ENCODE measurements at regions not wholly inside any gene's neighbourhood (a gene's known extent, or its start where the extent isn't known, plus 50 kb on each side); places are given as distances from the start of the nearest gene placed in this dataset.

- no peak for DNase-seq
Observed at GRCh38 chr3:71876135-71877105, 91.5 kb upstream of the PROK2 start.

DNA sequence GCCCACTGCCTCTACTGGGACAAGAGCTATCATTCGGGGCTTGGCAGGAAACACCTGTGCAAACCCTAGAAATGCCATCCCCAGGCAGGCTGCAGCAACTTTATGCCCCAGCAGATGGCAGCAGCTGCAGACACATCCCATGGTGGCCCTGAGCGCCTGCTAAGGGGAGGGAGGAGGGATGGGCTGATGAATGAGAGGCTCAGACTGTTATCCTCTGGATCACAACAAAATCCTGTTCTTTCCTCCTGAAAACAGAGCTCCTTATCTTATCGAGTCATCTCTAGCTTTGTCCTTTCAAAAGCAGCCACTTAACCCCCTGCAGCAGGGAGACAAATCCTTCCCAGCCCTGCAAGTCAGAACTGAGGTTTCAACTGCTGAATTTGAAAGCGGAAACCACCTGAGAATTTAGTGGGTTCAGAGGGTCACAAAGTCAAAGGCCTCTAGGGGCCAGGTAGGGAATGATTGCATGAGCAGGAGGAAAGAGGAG is 90.6 kb upstream of the PROK2 start:
- DNase-seq: peak; percentile 33

DNA sequence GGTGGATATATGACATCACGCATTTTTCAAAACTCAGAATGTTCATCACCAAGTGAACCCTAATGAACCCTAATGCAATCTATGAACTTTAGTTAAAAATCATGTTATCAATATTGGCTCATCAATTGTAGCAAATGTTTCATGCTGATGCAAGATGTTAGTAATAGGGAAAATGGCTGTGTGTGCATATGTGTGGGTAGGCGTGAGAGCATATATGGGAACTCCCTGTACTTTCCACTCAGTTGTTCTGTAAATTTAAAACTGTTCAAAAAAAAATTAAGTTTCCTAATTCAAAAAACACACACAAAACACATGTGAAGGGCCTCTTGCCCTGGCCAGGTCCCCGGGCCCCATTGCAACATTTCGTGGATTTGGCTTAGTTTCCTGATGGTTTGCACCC is 89.7 kb upstream of the PROK2 start:
- no peak for DNase-seq

- no peak for DNase-seq
Observed at GRCh38 chr3:71873093-71873611, 88.2 kb upstream of the PROK2 start.

- no peak for DNase-seq
Observed at GRCh38 chr3:71872256-71872655, 87.3 kb upstream of the PROK2 start.

- DNase-seq: no peak
Observed at GRCh38 chr3:71870966-71871512, 86.1 kb upstream of the PROK2 start.

- no peak for DNase-seq
Observed at GRCh38 chr3:71868876-71869275, 83.9 kb upstream of the PROK2 start.

DNA sequence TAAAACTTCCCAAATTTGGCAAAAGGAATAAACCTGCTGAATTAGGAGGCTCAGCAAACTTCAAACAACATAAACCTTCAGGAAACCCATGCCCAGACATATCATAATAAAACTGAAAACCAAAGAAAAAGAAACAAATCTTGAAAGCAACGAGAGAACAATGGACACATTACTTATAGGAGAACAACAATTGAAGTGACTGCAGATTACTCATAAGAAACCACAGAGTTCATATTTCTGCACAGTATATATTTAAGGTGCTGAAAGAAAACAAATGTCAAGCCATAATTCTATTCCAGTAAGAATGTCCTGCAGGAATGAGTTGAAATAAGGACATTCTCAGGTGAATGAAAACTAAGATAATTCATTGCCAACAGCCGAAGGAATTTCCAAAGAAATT is 80.8 kb upstream of the PROK2 start:
- no peak for DNase-seq

- DNase-seq: no peak
Observed at GRCh38 chr3:71863563-71864190, 78.7 kb upstream of the PROK2 start.

GRCh38 chr3:71862371-71863140 is 77.6 kb upstream of the PROK2 start:
- no peak for DNase-seq

GRCh38 chr3:71859123-71859519 is 74.2 kb upstream of the PROK2 start:
- no peak for DNase-seq

- DNase-seq: no peak
Observed at GRCh38 chr3:71858503-71859122, 73.7 kb upstream of the PROK2 start.

- no peak for DNase-seq
Observed at GRCh38 chr3:71857956-71858355, 73.0 kb upstream of the PROK2 start.

DNA sequence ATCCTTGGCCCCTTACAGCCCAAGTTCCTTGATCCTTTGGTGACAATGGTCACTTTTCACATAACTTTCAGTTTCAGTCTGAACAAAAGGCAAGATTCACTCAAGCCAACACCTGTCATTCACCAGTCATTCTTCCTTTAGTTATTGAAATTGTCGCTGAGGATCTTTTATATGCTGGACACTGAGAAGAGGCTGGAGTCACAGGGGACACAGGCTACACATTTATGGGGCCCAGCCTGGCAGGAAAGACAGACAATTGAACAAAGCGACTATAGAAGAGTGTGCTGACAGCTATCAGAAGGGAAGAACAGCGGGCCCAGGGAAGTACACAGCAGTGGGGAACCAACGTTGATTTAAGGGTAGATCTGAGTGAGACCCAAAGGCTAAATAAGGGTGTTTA is 69.8 kb upstream of the PROK2 start:
- DNase-seq: no peak

- no peak for DNase-seq
Observed at GRCh38 chr3:71854096-71854495, 69.1 kb upstream of the PROK2 start.

DNA sequence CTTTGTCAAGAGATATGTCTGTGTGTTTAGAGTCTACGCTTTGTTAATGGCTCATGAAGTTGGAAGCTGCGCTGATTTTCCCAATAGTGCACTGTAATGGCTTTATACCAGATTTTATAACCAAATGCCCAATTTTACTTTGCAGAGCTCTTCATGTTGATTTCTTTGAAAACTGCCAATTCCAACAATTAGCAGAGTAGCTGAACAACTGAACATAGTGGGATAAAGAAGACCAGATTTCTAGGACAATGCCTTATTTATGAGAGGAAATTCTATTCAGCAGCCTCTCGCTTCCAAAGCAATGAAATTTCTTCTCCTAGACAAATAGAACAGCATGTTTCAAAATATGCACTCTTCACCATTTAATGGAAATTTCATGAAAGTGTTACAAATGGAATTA is 66.9 kb upstream of the PROK2 start:
- no peak for DNase-seq

GRCh38 chr3:71850654-71851053 is 65.7 kb upstream of the PROK2 start:
- no peak for DNase-seq

DNA sequence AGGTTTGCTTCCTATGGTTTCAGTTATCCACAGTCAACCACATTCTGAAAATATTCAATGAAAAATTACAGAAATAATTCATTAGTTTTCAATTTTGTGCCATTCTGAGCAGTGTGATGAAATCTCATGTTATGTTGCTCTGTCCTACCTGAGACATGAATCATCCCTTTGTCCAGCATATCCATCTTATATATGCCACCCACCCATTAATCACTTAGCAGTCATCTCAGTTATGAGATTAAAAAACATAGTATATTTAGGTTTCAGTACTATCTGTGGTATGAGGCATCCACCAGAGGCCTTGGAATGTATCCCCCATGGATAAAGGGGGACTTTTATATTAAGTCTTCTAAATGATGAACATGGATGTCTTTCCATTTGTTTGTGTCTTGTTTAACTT is 64.7 kb upstream of the PROK2 start:
- DNase-seq: no peak

GRCh38 chr3:71847794-71848193 is 62.8 kb upstream of the PROK2 start:
- DNase-seq: no peak

- no peak for DNase-seq
Observed at GRCh38 chr3:71846185-71846584, 61.2 kb upstream of the PROK2 start.

DNA sequence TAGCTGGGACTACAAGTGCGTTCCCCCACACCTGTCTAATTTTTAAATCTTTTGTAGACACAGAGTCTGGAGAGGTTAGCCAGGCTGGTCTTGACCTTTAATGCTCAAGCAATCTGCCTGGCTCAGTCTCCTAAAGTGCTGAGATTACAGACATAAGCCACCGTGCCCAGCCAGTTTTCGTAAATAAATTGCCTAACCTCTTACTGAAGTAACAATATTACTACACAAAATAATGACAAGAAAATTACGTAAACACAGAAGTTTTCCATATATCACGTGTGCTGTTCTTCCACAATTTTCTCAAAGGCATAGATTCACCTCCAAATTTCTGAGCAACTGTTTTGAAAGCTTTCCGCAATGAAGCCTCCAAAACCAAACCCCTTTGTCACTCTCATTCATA is 58.1 kb upstream of the PROK2 start:
- DNase-seq: no peak

DNA sequence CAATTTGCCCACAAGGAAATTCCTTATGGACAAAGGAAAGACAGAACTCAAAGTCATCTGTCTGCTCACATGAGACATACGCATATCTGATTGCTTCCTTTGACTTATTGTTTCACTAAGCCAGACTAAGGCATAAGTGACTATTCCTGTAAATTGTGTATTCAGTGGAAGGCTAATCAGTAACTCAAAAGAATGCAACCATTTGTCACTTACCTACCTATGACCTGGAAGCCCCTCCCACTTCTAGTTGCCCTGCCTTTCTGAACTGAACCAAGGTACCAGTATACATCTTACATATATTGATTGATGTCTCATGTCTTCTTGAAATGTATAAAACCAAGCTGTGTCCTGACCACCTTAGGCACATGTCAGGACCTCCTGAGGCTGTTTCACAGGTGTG is 53.5 kb upstream of the PROK2 start:
- DNase-seq: no peak

All from 8988T (cell line).